ENCODE measurements at regions not wholly inside any gene's neighbourhood (a gene's known extent, or its start where the extent isn't known, plus 50 kb on each side); places are given as distances from the start of the nearest gene placed in this dataset.

- TF ChIP-seq CTCF (IDR thresholded peaks at IDR 0.05) (no peak), POLR2A (IDR thresholded peaks at IDR 0.05) (no peak)
Observed at GRCh38 chr5:18024542-18024941, 390.3 kb downstream of the TAF11L14 start.

All from adrenal gland (tissue), 5 donors.